GM18505 (cell line): ENCODE measurements at regions not wholly inside any gene's neighbourhood (a gene's known extent, or its start where the extent isn't known, plus 50 kb on each side); places are given as distances from the start of the nearest gene placed in this dataset.
A peak's percentile ranks its signal among the peaks of the same experiment; 100 is the strongest.
"Not testable (repeated sequence)": the region's sequence is repeated elsewhere in the genome, so short reads cannot be mapped to it uniquely, and the experiment has no call there.

Experiments
- ATAC-seq: cut with Tn5 transposase; IDR thresholded peaks from one replicate; pipeline ENCODE4 v1.9.1; 2021; ENCODE audit not compliant: unreplicated experiment
- POLR2A ChIP-seq: IDR thresholded peaks from 4 replicates; pipeline ENCODE4 v1.6.1; 2011; ENCODE audit warnings: borderline replicate concordance; ENCODE audit not compliant: insufficient read depth, insufficient read length; ENCODE audit errors: extremely low read depth

DNA sequence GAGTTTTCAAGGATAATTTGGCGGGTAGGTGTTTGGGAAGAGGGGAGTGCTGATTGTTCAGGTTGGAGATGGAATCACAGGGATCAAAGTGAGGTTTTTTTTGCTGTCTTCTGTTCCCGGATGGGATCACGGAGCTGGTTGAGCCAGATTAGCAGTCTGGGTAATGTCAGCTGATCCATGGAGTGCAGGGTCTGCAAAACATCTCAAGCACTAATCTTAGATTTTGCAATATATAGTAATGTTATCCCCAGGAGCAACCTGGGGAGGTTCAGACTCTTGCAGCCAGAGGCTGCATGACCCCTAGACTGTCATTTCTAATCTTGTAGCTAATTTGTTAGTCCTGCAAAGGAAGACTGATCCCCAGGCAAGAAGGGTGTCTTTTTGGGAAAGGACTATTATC, 354.1 kb upstream of the SGO1 start:
- no peak for TF ChIP-seq POLR2A
- no peak for ATAC-seq

DNA sequence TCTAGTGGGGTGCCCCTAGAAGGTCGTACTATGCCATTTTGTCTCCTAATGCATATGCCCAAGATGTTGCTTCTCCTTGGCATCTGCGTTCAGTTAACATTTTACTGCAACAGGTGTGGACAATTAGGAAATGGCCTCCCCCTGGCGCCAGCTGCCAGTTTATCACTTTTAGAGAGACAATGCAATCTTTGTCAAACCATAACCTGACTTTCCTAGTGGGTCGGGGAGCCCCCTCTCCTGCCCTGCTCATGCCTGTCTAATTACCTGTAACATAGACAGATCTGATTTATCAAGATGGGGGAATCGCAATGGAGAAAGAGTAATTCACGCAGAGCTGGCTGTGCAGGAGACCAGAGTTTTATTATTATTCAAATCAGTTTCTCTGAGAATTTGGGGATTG, 353.7 kb upstream of the SGO1 start:
- TF ChIP-seq POLR2A: no peak
- no peak for ATAC-seq

DNA sequence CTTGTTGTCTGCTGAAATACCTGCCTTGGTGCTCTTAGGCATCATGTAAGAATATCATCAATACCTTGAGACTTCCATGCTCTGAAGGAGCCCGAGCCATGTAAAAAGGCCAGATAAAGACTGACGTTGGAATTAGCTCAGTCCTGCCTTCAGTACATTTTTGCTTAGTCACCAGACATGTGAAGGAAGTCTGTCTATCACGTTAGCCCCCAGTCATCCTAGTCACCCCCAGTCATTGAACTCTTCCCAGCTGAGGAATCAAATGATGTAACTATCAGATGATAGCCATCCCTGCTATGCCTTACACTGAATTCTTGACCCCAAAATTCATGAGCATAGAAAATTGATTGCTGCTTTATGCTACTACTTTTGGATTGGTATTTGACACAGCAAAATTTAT, 351.2 kb upstream of the SGO1 start:
- no peak for ATAC-seq
- TF ChIP-seq POLR2A: no peak

DNA sequence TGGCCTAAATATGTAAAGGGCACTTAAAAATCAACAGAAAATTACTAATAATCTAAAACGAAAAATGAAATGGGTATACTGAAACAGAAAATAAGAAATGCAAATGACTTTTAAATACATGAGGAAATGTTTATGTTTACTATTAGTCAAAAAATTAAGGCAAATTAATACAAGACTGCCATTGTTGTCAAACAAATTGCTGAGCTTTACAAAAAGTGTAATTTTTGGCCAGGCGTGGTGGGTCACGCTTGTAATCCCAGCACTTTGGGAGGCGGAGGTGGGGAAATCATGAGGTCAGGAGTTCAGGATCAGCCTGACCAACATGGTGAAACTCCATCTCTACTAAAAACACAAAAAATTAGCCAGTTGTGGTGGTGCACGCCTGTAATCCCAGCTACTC, 343.9 kb upstream of the SGO1 start:
- no peak for ATAC-seq
- no peak for TF ChIP-seq POLR2A

DNA sequence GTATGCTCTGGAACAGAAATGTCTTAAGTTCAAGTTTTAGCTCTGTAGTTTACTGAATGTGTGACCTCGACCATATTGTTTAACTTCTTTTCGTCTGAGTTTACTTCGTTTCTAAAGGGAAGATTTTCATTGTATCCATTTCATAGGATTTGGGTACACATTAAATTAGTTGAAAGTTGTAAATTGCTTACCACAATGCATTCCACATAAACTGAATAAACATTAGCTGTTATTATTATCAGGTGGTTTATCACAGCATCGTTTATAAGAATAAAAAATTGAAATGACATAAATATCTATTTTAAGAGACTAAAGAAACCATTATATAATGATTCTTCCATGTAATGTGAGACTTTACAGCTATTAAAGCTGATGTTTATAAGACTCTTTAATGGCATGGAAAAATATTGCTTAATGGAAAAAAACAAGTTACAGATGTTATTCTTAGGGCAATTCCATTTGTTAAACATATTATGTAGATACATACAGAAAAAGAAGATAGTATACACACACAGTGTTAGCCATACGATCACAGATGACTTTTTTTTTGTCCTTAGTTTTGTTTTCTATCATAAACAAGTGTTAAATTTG, 342.3 kb upstream of the SGO1 start:
- ATAC-seq: no peak
- TF ChIP-seq POLR2A: no peak

DNA sequence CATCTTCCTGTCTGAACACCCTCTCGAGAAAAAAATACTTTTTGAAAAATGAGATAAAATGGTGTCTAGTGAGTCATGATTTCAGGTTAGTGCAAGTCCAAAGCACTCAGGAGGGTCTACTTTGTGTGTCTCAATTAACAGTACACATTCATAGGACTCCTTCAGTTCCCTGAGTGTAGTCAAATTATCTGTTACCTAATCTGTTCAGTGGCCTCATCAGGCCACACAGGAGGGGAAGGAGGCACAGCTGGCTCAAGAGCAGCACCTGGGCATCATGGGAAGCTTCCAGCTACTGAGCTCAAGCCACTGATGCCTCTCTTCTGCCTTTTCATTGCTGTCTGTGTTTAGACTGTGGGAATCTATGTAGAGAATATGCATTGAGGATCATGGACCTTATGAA, 341.4 kb upstream of the SGO1 start:
- TF ChIP-seq POLR2A: no peak
- no peak for ATAC-seq

DNA sequence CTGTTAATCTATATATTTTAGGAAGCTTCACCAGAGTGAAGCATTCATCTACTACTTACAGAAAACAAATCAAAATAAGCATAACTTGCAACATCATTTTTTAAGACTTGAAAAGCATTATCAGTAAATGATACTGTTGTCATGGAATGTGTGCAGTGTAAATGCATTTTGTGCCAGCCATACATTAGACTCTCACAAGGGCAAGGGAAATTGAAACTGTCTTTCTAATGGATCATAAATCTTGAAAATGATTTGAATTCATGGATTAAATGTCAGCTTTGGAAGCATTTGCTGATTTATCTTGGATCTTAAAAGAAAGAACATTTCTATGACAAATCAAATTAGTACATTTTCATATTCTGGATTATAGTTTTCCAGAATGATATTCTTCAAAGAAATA, 338.3 kb upstream of the SGO1 start:
- TF ChIP-seq POLR2A: no peak
- ATAC-seq: no peak

DNA sequence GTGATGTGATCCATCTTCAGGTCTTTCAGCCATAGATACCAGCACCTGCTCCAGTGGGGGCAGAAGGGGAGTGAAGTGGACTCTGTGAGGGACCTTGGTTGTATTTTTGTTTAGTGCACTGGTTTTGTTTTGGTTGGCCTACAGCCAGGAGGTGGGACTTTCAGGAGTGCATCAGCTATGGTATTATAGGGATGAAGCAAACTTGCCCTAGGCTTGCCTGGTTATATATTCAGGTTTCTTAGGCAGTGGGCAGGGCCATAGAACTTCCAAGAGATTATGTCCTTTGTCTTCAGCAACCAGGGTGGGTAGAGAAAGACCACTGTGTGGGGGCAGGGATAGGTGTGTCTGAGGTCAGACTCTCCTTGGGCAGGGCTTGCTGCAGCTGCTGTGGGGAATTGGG, 337.3 kb upstream of the SGO1 start:
- TF ChIP-seq POLR2A: no peak
- ATAC-seq: no peak

DNA sequence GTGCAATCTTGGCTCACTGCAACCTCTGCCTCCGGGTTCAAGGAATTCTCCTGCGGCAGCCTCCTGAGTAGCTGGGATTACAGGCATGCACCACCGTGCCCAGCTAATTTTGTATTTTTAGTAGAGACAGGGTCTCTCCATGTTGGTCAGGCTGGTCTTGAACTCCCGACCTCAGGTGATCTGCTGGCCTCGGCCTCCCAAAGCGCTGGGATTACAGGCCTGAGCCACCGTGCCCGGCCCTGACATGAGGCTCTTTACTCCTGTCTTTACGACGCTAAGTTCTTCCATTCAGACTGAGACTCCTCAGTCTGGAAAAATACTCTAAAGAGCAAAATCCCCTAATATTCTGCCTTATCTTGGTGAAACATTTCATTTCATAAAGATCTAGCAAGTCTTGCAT, 331.3 kb upstream of the SGO1 start:
- not testable (repeated sequence) for ATAC-seq

DNA sequence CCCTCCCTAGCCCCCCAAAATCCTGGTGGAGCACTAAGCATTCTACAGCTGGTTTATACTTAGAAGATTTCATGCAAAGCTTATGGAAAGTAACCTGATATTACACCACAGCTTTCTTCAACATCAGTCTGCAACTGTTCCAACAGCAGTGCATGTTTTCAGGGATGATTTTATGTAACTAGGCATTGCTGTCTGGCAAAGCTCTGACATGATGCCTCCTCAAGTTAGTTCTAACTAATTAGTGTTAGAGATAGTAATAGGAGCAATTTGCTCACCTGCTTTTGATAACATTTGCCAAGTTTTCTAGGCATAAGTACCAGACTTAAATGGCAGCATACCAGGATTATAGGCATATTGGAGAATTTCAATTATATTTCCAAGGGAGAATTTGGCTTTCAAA, 330.3 kb upstream of the SGO1 start:
- TF ChIP-seq POLR2A: no peak
- no peak for ATAC-seq

DNA sequence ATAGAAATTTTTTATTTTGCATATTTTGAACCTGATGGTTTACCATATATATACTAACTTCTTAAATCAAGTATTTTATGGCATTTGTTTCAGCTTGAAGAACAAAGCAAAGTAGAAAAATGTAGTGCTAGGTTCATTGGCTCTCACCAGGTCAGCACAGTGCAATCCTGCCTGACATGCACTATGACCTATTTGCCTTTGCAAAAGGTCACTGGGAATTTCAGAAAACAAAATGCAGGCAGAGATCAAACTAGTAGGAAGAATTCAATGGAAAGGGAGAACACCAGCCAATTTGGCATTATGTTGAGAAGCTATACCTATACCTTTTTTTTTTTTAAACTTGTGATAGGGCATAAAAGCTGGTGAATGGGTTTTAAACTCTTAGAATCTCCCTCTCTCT, 329.8 kb upstream of the SGO1 start:
- ATAC-seq: no peak
- TF ChIP-seq POLR2A: no peak

DNA sequence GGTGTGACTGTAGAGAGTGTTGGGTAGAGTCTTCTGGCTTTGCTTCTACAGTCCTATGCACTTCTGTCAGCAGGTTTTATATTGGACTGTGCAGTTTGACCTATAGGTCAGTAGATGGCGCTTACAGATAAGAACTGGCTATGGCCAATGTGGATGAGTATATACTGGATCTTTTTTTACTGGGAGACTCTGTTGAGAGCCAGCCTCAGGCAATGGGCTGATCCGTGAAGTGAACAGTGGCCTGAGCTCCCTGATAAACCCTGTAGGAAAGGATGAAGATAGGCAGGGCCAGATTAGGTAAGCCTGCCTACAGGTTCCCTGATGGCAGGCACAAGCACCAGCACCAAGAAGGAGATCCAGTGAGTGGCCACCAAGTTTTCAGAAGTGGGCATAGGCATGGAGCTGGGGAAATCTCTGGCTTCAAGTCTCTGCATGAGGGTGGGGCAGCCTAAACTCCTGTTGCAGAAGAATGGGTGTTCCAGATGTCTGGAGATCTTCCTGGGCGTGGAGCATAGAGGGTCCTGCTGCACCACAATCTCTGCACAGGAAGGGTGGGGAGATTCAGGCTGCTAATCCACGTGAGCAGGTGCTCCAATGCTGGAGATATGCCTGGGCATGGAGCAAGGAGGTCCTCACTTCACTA, 326.0 kb upstream of the SGO1 start:
- peak; percentile 82 for ATAC-seq
- no peak for TF ChIP-seq POLR2A

DNA sequence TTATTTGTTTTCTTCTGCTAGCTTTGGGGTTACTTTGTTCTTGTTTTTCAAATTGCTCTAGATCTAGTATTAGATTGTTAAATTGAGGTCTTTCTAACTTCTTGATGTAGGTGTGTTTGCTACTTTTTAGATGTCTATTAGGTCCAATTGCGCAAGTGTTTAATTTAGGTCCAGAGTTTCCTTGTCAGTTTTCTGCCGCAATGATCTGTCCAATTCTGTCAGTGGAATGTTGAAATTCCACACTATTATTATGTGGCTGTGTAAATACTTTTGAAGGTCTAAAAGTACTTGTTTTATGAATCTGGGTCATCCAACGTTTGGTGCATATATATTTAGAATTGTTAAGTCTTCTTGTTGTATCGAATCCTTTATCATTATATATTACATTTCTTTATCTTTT, 324.4 kb upstream of the SGO1 start:
- no peak for ATAC-seq
- no peak for TF ChIP-seq POLR2A

DNA sequence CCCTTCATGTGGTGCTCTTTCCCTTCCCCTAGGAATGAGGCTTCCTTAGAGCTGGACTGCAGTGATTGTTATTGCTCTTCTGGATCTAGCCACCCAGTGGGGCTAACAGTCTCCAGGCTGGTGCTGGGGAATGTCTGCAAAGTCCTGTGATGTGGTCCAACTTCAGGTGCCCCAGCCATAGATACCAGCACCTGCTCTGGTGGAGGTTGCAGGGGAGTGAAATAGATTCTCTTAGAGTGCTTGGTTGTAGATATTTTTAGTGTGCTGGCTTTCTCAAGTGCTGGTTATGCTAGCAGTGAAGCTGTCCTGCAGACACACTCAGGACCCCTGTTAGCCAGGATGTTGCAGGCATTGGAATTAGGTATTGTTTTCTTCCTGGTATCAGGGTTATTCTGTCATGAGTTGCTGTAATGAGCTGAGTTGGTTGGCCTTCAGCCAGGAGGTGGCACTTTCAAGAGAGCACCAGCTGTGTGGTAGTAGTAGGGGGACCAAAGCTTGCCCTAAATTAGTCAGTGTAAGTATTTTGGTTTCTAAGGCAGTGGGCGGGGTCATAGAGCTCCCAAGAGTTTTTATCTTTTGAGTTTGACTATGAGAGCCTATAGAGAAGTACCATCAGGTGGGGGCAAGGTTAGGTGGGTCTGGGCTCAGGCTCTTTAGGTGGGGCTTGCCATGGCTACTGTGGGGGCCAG, 317.5 kb upstream of the SGO1 start:
- no peak for TF ChIP-seq POLR2A
- ATAC-seq: no peak

DNA sequence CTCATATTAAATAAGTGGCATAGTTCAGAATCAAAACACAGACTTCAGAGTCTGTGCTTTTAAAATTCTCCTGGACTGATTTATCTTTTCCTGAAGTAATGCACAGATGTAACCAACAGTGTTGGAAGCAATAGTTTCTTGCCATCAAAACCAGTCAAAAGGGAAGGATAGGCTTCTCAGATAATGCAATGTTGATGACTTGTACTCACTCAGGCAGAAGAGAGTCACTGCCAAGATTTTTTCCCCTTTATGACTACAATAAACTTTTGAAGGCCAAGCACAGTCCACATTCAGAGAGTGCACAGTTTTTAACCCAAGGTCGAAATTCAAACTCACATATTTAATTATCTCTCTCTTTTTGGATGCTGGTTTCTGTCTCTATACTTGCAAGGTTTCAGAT, 305.0 kb upstream of the SGO1 start:
- TF ChIP-seq POLR2A: no peak
- ATAC-seq: no peak

DNA sequence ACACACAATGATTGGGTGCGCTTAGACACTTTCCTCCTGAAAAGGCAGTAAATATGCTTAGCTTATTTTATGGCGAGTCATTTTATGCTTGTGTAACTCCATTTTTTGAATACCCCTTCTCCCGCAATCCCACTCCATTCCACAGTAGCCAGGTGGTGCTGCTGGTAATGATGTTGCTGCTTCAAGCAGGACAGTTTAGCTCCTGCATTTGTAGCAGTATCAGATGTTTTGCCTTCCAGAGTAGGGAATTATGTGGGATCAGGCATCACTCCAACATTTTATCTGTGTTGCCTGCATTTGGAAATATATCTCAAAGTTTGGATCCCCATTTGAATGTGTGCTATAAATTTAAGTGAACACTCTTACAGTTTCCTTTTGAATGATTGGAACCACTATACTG, 302.1 kb upstream of the SGO1 start:
- ATAC-seq: no peak
- no peak for TF ChIP-seq POLR2A
